HepG2 (cell line): ENCODE measurements at regions not wholly inside any gene's neighbourhood (a gene's known extent, or its start where the extent isn't known, plus 50 kb on each side); places are given as distances from the start of the nearest gene placed in this dataset.

Source experiments
- ATAC-seq: fragments of 200-7000 bp; cut with Tn5 transposase; 3 replicates; pipeline ENCODE4 v1.9.1; 2020; ENCODE audit warnings: mild to moderate bottlenecking, moderate library complexity
- BruUV-seq: library from RNA; stranded (reverse); fragments of 400-500 nt; replicated peaks from 2 replicates; lab custom pipeline; 2021; lab: Mats Ljungman, UMichigan
- CTCF ChIA-PET: fragments of 300-600 bp; formaldehyde crosslinking; extraction: SDS; loops from one replicate; lab custom pipeline; 2021; ENCODE audit warnings: low total read pairs, inconsistent platforms, low intra/inter-chr PET ratio; lab: Yijun Ruan, JAX
- POLR2A ChIA-PET: fragments of 350-600 bp; sonication (Branson Sonifier 250); formaldehyde crosslinking; loops from one replicate; lab custom pipeline; 2020; ENCODE audit warnings: antibody characterized with exemption, inconsistent platforms; lab: Yijun Ruan, JAX
- DNase-seq: peaks from one replicate; pipeline ENCODE4 v3.0.0-alpha.2; 2015; ENCODE audit warnings: low spot score
- FAIRE-seq: peaks from 3 replicates; lab custom pipeline; 2011; peaks lifted over from hg19 to GRCh38; lab: Jason Lieb, UNC
- H2AFZ ChIP-seq: one replicate; pipeline ENCODE4 v1.6.1; 2011; ENCODE audit warnings: low read length, inconsistent platforms
- H3K27ac ChIP-seq: fragments of 300-600 bp; 3 replicates; pipeline ENCODE4 v1.8.0; 2011; ENCODE audit warnings: mixed run types, mild to moderate bottlenecking, mixed read lengths, low read length, inconsistent platforms; ENCODE audit not compliant: insufficient read depth; ENCODE audit errors: extremely low read length
- H3K27me3 ChIP-seq, 2 experiments: fragments of 200-600 bp in 1 of 2; 2 replicates in 1 of 2; 3 replicates in 1 of 2; pipeline versions ENCODE4 v1.6.0 to v1.8.0; 2011; ENCODE audit warnings: low read length in 2 of 2, mild to moderate bottlenecking in 2 of 2, moderate library complexity in 2 of 2, inconsistent platforms in 1 of 2; ENCODE audit not compliant: insufficient read depth in 2 of 2, control insufficient read depth in 1 of 2
- H3K36me3 ChIP-seq, 2 experiments: fragments of 200-600 bp in 1 of 2; replicated peaks in 1 of 2; 2 replicates in 1 of 2; 3 replicates in 1 of 2; pipeline versions ENCODE4 v1.5.1 to v1.8.0; 2011; ENCODE audit warnings: low read length in 2 of 2, inconsistent platforms in 1 of 2; ENCODE audit not compliant: insufficient read depth in 2 of 2, control insufficient read depth in 1 of 2
- H3K4me1 ChIP-seq: 2 replicates; pipeline ENCODE4 v1.5.1; 2012; ENCODE audit warnings: low read length, inconsistent platforms; ENCODE audit not compliant: insufficient read depth
- H3K4me2 ChIP-seq: 2 replicates; pipeline ENCODE4 v1.6.0; 2011; ENCODE audit warnings: low read depth, low read length, inconsistent platforms
- H3K4me3 ChIP-seq, 3 experiments: fragments of 200-600 bp in 1 of 3; sonication (generic), shearing (Covaris generic) in 1 of 3; replicated peaks in 1 of 3; 2 replicates each; pipeline ENCODE4 v1.5.1; 2011 to 2016; ENCODE audit warnings: low read length in 3 of 3, inconsistent platforms in 2 of 3, low read depth in 2 of 3, mild to moderate bottlenecking in 2 of 3, control low read depth in 1 of 3, mixed read lengths in 1 of 3; ENCODE audit not compliant: insufficient read depth in 1 of 3
- H3K79me2 ChIP-seq: one replicate; pipeline ENCODE4 v1.6.1; 2011; ENCODE audit warnings: low read length, inconsistent platforms; ENCODE audit not compliant: insufficient read depth
- H3K9ac ChIP-seq: 2 replicates; pipeline ENCODE4 v1.6.0; 2011; ENCODE audit warnings: mild to moderate bottlenecking, low read depth, low read length, inconsistent platforms; ENCODE audit not compliant: insufficient read depth
- H3K9me3 ChIP-seq: 2 replicates; pipeline ENCODE4 v1.5.1; 2012; ENCODE audit warnings: mild to moderate bottlenecking, low read length
- H4K20me1 ChIP-seq: 2 replicates; pipeline ENCODE4 v1.6.0; 2011; ENCODE audit warnings: inconsistent platforms, mild to moderate bottlenecking, low read length, moderate library complexity; ENCODE audit not compliant: insufficient read depth
- BRCA1 ChIP-seq: sonication (generic); formaldehyde crosslinking; IDR thresholded peaks from 2 replicates; pipeline ENCODE4 v1.4.0; 2020; ENCODE audit warnings: missing genetic modification reagents
- DMAP1 ChIP-seq: IDR thresholded peaks from 2 replicates; pipeline ENCODE4 v1.6.1; 2016
- DR1 ChIP-seq: sonication (generic); formaldehyde crosslinking; IDR thresholded peaks from 2 replicates; pipeline ENCODE4 v1.8.0; 2021; ENCODE audit warnings: mild to moderate bottlenecking, missing genetic modification reagents, inconsistent platforms
- FOXA1 ChIP-seq, 2 experiments: fragments of 450-650 bp in 1 of 2; sonication (generic) in 1 of 2; formaldehyde crosslinking in 1 of 2; IDR thresholded peaks; 2 replicates each; pipeline versions ENCODE4 v1.4.0 to v1.6.1; 2016 to 2020; ENCODE audit warnings: missing genetic modification reagents in 1 of 2
- GATAD1 ChIP-seq: IDR thresholded peaks from 2 replicates; pipeline ENCODE4 v1.6.1; 2016; ENCODE audit warnings: missing genetic modification reagents, missing compliant biosample characterization
- MIXL1 ChIP-seq: IDR thresholded peaks from 2 replicates; pipeline ENCODE4 v1.6.1; 2016
- NFYC ChIP-seq: IDR thresholded peaks from 2 replicates; pipeline ENCODE4 v1.6.1; 2016; ENCODE audit warnings: missing genetic modification reagents, missing compliant biosample characterization
- PATZ1 ChIP-seq: sonication (generic); formaldehyde crosslinking; IDR thresholded peaks from 2 replicates; pipeline ENCODE4 v1.4.0; 2020; ENCODE audit warnings: missing genetic modification reagents
- REXO4 ChIP-seq: sonication (generic); formaldehyde crosslinking; IDR thresholded peaks from 2 replicates; pipeline ENCODE4 v1.8.0; 2022; ENCODE audit warnings: missing genetic modification reagents, mild to moderate bottlenecking, borderline replicate concordance
- ZNF230 ChIP-seq: sonication (generic); formaldehyde crosslinking; IDR thresholded peaks from 2 replicates; pipeline ENCODE4 v1.4.0; 2020; ENCODE audit warnings: mild to moderate bottlenecking, missing genetic modification reagents
- ZNF674 ChIP-seq: sonication (generic); formaldehyde crosslinking; IDR thresholded peaks from 2 replicates; pipeline ENCODE4 v1.5.0; 2020; ENCODE audit warnings: low read depth, mild to moderate bottlenecking, missing genetic modification reagents
- ZNF816 ChIP-seq: sonication (generic); formaldehyde crosslinking; IDR thresholded peaks from 2 replicates; pipeline ENCODE4 v1.8.0; 2022; ENCODE audit warnings: missing genetic modification reagents, mild to moderate bottlenecking, borderline replicate concordance
- WGBS: methylation state at CpG from one replicate; pipeline ENCODE4 v1.1.6; 2017; ENCODE audit warnings: low lambda C conversion rate; 5-methylcytosine and 5-hydroxymethylcytosine counted together
- in situ Hi-C: cut with HindIII; loops from 2 replicates; pipeline ENCODE4 v1.10.0; 2017; ENCODE audit warnings: low pct_unique_long_range_greater_than_20kb; ENCODE audit not compliant: extremely low pct_ligation_motif_present
- intact Hi-C: fragments of 100-400 bp; cut with micrococcal nuclease; formaldehyde crosslinking; loops from one replicate; pipeline ENCODE4 v1.10.0; 2022; ENCODE audit not compliant: unreplicated experiment

GRCh38 chr1:195851804-195852203, 756.4 kb downstream of the KCNT2 start:
- BruUV-seq: no TSS peak

GRCh38 chr1:195851016-195851601, 757.1 kb downstream of the KCNT2 start:
- ATAC-seq: no peak
- Histone ChIP-seq H3K27ac (no peak overlapping the region), H3K4me1 (no peaks in the 10 kb centered on the region), H3K4me3 (no peak overlapping the region), H3K79me2 (no peaks in the 10 kb centered on the region), H3K36me3 (no peaks in the 10 kb centered on the region), H4K20me1 (no peaks in the 10 kb centered on the region), H2AFZ (no peak overlapping the region), H3K4me2 (no peak overlapping the region), H3K9me3 (no peaks in the 10 kb centered on the region), H3K27me3 (no peaks in the 10 kb centered on the region), H3K9ac (no peak overlapping the region)
- intact Hi-C loops (no loop called here), in situ Hi-C loops (no loop called here)
- 8% methylated on average over 5 of the region's 5 CpGs for WGBS
- FAIRE-seq: no peak
- BruUV-seq: no TSS peak
- CTCF ChIA-PET: no interaction called here
- POLR2A ChIA-PET: no interaction called here
- DNase-seq: no peak
- no peak for TF ChIP-seq DMAP1
- no peak for TF ChIP-seq BRCA1 (CRISPR knock-in tag)
- TF ChIP-seq ZNF816 (CRISPR knock-in tag): no peak
- TF ChIP-seq NFYC (CRISPR knock-in tag): no peak
- no peak for TF ChIP-seq GATAD1
- no peak for TF ChIP-seq DR1
- no peak for TF ChIP-seq REXO4 (CRISPR knock-in tag)
- no peak for TF ChIP-seq ZNF230 (CRISPR knock-in tag)
- no peak for TF ChIP-seq ZNF674 (CRISPR knock-in tag)
- no peak for TF ChIP-seq MIXL1 (CRISPR knock-in tag)
- TF ChIP-seq PATZ1 (CRISPR knock-in tag): no peak

More at GRCh38 chr1:195851804-195852203, 756.4 kb downstream of the KCNT2 start:
- H2AFZ ChIP-seq: no peak overlapping the region
- no peaks in the 10 kb centered on the region for H3K27me3 ChIP-seq
- no peaks in the 10 kb centered on the region for H4K20me1 ChIP-seq
- H3K4me3 ChIP-seq: no peak overlapping the region
- H3K79me2 ChIP-seq: no peaks in the 10 kb centered on the region
- H3K27ac ChIP-seq: no peak overlapping the region
- DNase-seq: no peak
- TF ChIP-seq FOXA1 (IDR thresholded peaks at IDR 0.05): no peak
- TF ChIP-seq FOXA1 (CRISPR knock-in tag; IDR thresholded peaks at IDR 0.05): no peak
- intact Hi-C loops (no loop called here), in situ Hi-C loops (no loop called here)
- no peaks in the 10 kb centered on the region for H3K4me1 ChIP-seq
- no peaks in the 10 kb centered on the region for H3K36me3 ChIP-seq
- FAIRE-seq: no peak
- H3K9me3 ChIP-seq: no peaks in the 10 kb centered on the region
- ChIA-PET CTCF (no interaction called here), POLR2A (no interaction called here)
- 2% methylated on average over 2 of the region's 2 CpGs for WGBS
- no peak overlapping the region for H3K9ac ChIP-seq
- no peak for ATAC-seq
- no peak overlapping the region for H3K4me2 ChIP-seq
